ENCODE measurements at regions not wholly inside any gene's neighbourhood (a gene's known extent, or its start where the extent isn't known, plus 50 kb on each side); places are given as distances from the start of the nearest gene placed in this dataset.

DNA sequence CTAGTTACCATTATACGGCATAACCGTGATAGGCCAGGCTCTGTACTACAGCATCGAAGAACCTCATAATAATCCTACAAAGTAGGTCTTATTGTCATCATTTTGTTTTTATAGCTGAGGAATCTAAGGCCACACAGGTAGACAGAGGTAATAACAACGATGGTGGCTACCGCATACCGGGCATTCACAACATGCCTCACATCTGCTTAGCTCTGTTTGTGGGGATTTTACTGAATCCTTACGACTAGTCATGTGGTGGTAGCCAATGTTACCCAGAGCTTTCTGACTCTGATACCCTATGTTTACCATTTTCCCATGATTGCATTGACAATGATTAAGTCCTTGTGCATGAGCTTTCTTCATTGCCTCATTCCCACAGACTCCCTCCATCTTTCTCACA is 269.4 kb downstream of the TCF7L2 start:
- no peak for FAIRE-seq

DNA sequence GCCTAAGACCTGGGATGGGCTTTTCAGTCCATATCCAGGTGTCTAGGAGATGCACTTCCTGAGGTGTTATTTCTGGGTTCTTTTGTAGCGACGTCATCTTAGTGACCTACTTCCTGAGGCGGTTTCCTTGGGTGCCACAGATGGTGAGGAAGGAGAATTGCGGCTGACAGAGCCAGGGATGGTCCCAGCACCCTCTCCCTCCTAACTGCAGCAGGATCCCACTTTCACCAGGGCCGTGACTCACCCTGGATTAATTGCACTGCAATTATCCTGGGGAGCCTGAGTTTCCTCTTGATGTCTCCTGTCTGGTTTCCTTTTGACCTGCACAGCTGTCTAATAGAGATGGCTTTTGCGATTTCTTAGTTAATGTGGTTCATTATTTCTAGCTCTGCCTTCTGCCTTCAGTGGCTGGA is 271.7 kb downstream of the TCF7L2 start:
- FAIRE-seq = no peak

DNA sequence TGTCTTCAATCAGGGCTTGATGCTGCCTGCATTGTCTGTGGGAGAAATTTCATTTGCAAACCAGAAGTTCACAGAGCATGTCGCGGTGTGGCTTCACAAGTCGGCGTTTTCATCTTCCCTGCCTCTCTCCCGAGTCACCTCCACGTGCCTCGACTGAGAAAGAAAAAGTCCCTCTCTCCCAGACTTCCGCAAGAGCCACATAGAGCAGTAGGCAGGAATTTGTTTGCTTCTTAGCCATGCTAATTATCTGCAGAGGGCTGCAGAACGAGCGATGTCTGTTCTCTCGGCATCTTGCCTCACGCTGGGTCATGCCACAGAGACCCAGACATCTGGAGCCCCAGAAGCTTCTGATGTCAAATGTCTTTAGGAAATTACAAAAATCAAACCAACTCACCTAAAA is 272.2 kb downstream of the TCF7L2 start:
- FAIRE-seq = no peak

DNA sequence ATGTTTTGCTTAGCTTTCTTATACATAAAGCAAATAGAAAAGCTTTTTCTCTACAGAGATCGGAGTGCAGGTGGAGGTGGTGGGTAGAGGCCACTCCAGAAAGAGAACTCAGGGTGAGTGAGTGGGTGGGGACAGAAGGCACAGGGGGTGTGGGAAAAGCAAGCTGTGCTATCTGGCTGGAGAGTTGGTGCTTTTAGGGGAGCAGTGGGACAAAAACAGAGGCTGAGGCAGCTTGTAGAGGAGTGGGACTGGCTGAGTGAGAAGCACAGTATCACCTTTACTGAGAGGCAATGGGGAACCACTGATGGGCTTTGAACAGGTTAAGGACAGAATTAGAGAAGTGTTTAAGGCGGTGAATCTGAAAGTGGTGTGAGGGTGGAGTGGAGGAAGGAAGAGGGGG is 275.3 kb downstream of the TCF7L2 start:
- FAIRE-seq = no peak

DNA sequence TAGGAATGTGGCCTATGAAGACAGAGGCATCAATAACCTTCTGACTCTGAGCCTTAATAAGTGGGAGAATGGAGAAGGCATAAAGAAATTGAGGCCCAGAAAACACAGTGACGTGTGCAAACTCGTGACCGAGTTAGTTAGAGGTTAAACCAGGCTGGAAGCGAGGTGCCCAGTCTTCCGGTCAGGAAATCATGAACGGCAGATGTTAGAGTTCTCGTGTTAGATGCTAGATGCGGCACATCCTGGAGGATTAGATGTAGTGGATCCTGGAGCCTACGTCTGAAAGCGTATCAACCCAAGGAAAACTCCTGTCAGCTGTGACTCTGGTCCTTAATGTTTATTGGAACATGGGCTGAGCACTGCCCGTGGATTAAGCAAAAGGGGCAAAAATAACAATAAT is 275.9 kb downstream of the TCF7L2 start:
- FAIRE-seq = no peak

DNA sequence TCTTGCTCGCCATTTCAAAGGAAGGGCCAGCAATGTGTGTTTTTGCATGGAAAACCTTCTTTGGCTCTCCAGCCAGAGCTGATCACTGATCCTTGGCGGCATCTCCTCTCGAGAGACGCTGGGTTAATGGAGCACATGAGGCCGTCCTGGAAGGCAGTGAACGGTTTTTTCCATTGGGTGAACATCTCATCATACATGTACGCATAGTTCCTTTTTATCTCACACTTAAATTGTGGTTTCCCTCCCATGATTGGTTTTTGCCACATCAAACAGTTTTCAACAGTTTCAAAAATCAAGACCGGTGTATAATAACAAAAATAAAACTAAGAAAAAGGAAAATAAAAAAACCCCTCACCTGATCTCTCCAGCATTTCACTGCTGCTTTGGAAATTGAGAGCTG is 276.4 kb downstream of the TCF7L2 start:
- no peak for FAIRE-seq

DNA sequence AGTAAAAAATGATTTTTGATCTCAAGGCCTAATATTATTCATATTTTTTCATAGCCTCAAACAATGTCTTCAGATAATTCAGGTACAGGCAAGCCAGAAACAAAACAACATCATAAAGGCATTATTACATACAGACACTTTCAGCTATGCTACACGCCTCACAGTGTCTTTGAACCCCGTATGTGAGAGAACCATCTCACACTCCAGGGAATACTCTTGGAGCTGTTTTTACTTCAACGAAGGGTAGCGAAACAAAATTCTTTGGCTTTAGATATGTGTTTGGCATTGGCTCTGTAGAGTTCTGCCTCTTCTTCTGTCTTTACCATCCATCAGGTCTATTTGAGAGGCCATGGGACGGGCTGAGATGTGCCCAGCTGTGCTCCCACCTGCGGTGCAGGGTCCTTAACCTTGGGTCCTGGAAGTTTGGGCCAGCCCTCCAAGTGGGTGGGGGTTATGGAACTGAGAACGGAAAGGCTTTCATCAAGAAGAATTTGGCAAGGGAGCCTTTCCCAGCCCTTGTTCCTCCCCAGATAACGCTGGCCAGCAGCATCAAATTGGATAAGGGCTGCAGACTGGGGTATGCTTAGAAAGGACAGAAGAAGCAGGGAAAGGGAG is 276.9 kb downstream of the TCF7L2 start:
- FAIRE-seq = no peak

DNA sequence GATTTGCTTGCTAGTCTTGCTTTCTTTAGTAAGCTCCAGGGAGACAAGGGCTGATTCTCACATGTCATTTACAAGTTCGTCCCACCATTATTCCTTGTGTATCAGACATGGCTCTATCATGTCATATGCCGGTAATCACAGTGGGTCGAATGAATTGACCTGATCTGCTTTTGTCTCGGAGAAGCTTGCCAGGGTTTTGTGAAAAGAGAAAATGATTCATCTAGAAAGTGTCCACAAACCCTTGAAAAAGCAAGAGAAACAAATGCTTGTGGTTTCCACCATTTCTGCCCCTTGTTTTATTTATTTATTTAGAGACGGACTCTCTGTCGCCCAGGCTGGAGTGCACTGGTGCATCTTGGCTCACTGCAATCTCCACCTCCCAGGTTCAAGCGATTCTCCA is 278.5 kb downstream of the TCF7L2 start:
- FAIRE-seq = no peak

DNA sequence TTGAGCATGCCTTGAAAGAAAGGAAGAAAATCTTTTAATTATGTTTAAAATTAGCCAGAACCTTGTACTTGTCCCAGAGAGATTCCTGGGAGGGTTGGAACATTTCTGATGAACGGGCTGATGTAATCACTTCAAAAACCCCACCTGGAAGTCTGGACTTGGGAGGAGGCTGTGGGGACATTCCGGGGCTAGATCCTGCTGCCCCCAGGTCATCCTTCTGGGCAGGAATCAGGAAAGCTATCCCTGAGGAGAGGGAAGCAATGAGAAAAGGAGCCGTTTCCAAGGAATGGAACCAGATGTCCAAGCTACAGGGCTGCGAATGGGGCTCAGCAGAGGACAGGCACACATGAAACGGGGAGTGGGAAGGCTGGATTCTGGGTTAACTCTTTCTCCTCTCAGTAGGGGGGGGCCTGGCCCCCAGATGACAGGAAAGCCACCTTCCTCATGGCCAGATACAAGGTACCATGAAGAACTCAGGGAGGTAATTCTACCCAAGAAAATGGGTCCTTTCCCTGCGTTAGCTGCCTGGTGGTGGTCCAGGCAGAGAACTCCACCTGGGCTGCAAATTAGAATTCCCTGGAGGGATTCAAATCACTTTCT is 280.1 kb downstream of the TCF7L2 start:
- no peak for FAIRE-seq

DNA sequence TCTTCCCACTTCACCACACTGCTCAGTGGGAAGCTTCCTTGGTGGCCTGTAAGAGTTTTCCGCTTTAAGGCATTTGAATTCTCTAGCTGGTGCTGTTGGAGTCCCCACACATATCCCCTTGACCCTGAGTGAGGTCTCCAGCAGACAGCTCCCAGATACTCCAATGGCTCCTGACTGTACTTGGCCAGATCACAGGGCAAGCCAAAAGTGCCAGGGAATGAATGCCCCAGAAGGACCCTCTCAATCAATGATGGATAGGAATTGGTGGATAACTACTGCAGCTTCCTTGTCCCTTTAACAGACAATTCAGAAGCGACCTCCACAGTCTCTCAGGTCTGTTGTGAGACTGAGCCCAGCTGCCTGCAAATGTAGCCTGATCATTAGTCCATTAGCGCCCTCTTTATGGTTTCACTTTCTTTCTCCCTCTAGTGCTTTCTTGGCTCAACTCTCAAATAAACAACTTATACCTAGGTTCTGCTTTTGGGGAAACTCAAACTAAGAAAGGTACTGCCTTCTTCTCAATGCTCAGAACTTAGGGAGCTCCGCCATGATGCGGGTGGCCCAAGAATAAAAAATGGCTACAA is 283.0 kb downstream of the TCF7L2 start:
- no peak for FAIRE-seq

DNA sequence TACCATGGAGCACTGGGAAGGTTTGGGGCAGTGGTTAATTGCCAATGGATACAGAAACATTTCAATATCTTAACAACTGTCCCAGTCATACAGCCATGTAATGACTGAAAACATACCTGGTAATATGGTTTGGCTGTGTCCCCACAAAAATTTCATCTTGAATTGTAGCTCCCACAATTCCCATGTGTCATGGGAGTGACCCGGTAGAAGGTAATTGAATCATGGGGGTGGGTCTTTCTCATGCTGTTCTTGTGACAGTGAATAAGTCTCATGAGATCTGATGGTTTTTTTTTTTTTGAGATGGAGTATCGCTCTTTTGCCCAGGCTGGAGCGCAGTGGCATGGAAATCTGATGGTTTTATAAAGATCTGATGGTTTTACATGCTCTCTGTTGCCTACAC is 284.4 kb downstream of the TCF7L2 start:
- no peak for FAIRE-seq

DNA sequence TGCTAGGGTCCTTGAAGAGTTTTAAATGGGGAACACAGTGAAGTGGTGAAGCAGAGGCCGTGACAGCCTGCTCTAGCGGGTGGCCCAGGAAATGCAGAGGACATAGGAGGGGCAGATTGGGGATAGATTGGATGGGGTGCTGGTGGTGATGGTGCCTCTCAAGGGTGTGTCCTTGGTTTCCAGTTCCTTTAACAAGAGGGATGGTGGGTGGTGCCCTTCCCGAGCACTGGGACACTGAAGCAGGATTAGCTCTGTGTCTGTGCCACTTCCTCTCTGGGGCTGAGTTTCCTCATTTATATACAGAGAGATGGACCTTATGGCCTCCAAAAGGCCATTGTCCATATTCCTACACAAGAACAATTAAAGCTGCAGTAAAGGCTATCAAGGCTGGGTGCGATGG is 285.5 kb downstream of the TCF7L2 start:
- FAIRE-seq = no peak

DNA sequence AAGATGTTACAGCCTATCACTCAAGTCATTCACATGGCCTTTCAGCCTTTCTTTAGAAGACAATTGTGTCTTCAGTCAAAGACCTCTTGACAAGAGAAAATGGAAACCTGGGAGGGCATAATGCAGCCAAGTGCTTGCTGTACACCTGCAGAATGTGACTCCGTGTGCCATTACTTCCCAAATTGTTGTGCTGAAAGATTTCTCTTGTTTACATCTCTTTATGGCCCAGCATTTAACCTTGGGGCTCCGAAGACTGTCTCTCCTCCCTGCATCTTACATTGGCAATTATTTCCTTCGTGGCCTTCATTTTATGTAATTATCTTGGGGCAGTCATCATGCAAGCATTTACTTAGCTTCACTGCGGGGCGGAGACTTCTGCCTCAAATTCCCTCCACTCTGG is 287.0 kb downstream of the TCF7L2 start:
- no peak for FAIRE-seq

DNA sequence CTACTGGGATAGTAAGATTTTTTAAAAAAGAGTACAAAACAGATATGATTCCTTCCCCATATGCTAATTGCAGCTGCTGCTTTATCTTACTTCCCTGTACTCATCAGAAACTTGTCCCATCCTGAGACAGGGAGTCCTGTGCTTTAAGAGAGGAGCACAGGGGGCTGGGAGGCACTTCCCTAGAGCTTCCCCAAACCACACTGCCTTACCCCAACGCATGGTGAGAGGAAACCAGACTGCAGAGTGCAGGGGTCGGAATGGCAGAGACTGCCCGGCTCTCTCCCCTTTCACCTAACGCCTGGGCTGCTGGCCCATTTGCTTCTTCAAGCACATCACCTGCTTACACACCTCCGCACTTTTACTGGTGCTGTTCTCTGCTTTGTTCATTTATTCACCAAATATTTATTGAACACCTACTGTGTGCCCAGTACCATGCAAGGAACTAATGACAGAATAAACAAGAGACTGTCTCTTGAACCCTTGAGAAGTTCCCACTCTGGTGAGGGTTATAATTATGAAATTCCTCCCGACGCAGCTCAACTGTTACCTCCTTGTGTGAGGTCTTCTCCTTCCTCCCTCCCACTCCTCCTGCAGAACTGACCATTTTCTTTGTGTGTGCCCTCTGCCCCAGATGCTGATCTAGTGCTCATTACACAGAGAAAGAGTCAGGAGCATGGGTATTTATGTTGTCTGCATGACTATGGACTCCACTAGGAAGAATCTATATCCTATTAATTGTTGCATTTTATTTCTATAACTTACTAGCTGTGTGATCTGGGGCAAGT is 289.7 kb downstream of the TCF7L2 start:
- FAIRE-seq = no peak

DNA sequence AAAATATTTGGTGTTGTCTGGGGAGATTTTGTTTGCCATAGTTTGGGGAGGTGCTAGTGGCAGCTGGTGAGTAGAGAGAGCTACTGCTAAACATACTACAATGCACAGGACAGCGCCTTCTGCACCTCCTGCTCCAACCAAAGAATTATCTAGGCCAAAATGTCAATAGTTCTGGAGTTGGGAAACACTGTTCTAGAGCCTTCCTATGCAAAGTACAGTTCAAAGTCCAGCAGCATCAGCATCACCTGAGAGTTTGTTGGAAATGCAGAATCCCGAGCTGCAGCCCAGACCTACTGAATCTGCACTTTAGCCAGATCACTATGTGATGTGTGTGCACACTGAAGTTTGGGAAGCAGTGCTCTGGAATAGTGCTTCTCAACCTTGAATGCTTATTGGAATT is 290.7 kb downstream of the TCF7L2 start:
- no peak for FAIRE-seq

DNA sequence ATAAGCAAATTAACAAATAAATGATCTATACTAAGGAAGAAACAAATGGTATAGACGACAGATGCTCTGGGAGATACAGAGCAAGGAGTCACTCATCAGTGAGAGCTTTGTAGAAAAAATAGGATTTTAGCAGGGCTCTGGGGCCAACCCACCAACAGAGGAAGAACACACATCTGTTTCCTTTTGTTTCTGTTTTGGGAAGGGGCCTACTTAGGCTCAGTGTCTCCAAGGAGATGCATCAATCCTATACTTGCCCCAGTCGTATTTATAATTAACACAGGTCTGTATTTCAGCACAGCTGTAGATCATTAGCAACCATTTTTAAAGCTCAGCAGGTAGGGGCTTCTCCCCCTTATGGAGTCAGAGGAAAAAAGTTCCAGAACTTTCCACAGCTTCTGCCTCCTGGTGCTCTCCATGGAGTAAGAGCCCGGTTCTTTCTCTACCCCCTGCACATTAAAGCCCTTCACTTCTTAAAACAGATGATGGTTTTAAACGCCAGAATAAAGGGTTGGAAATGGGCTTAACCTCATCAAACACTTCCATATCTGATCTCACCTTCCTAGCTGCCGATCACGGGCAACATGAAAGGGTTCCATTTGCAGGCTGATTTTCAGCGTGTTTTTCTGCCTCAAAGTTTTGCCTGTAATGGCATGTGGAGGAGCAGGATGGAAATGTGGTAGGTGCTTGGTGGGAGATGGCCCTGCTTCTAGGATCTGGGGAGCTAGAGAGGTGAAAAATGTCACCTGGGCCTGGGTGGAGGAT is 291.7 kb downstream of the TCF7L2 start:
- FAIRE-seq = no peak

DNA sequence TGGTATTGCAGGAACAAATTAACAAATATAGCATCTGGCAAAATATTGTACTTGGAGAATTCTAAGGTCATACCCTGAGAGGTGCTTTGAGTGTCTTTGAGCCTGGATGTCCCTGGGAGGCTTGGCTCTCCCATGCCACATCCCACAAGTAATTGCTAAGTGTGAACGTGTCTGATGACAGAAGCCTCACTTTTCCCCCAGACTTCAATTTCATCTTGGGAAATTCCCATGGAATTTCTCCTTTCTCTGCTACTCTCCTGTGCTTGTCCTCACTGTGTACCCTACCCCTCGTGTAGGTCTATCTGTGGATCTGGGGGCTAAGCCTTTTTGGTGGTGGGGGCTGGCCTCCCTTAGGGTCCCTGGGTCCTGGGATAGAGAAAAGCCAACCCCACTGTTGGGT is 293.3 kb downstream of the TCF7L2 start:
- no peak for FAIRE-seq

DNA sequence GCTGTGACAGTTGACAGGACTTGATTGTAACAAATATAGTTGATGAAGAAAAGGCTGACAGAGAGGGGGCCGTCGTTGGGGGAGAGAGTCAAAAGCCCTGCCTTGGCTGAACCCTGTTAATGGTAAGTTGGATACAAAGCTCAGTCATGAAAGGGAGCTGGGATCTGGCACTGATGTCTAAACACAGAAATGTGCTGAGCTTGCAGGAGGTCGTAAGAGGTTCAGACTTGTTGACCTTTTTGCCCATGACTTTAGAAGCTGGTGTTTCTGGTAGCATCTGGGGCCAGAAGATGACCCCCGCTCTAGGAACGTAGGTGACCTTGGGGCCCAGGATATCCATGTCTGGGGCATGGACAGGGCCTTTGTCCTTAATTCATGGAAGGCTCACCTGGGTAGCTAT is 294.7 kb downstream of the TCF7L2 start:
- FAIRE-seq = no peak

DNA sequence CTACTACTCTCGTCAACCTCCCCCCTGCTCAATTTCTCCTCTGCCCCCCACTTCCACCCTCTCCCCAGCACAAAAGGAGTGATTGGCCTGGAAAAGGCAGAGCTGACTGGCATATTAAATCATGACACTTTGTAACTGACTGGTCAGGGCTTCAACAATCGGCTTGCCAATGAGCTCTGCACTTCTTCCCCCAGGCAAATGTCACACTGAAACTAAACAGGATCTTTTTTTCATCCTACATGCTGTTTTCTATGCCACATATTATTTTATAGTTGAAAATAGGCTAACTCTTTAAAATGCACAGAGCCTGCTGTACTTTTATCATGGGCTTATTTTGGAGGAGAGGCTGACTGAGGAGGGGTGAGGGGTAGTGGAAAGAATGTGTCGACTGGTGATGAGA is 295.2 kb downstream of the TCF7L2 start:
- no peak for FAIRE-seq

DNA sequence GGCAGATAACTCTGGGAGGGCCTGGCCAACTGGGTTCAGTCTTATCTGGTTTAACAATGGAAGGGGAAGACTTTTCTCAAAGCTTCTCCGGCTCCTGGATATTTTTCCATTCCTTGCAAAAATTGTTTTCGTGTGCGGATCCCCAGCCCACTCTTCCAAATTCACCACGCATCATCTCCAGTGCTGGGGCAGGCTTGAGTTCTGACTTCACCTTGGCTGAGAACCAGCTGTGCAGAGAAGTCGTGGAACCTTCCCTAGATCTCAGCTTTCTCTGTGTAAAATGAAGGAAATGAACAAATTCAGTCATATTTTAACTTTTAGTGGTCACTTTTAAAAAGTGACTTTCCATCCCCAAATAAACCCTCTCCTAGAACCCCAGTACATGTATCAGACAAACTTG is 297.0 kb downstream of the TCF7L2 start:
- no peak for FAIRE-seq

DNA sequence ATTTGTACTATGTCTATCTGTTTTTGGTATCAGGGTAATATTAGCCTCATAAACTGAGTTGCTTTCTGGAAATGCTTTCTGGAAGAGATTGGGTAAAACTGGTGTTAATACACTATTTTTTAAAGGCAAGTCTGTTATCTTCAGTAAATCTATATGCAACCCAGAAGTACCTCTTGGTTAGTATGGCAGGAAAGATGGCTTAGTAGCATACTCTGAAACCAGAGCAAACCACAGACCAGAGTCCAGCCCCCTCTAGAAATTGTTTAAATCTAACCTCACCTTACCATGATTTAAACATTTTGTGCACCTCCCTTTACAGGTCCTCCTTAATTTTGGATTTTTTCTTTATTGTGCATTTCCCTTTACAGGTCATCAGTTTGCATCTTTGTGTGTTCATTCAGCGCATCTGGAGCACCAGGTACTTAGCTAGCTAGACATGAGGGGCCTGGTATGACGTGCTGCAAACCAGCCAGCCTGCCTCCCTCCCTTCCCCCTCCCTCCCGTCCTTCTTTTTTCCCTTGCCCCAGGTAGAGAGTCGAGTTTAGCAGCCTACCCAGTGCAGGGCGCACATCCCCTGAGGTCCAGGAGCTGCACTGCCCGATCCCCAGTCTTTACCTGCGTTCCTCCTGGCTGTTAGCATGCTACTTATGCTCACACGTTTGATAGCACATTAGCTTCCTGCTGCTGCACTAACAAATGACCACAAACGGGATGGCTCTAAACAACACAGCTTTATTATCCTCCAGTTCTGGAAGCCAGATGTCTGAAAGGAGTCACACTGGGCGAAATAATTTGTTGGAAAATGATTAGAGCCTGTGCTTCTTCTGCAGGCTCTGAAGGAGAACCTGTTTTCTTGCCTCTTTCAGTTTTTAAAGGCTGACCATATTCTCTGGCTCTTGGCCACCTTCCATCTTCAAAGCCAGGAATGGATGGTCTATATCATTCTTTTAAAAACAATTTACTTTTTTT is 299.9 kb upstream of the HABP2 start:
- no peak for FAIRE-seq

DNA sequence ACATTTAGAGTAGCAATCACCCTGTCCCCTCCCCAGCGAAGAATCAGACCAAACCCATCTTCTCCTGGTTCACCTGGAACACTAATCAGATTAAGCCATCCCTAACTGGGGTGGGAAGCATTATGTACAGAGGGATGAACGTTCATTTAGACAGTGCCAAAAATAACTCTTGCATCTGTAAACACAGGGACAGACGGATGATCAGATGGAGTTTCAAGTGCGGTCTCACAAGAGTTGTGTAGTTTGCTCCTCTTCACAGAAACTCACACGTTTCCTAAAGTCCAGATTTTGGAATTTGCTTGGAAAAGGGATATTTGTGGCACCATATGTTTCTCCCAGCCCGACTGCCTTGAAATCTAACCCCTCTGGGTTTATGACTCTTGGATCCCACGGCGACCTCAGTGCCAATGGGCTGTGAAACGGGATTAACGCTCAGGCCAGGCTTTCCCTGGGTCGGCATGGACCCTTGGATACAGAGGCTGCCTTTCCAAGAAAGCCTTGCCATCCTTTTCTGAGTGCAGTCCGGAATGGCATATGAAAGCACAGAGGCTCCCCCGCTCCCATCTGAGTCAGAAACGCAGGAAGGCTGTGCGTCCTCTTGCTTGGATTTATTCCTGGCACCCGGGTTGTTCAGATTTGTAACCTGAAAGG is 293.2 kb upstream of the HABP2 start:
- FAIRE-seq = no peak
